Immature natural killer cell (primary cell): ENCODE measurements at regions not wholly inside any gene's neighbourhood (a gene's known extent, or its start where the extent isn't known, plus 50 kb on each side); places are given as distances from the start of the nearest gene placed in this dataset.

Experiments
- DNase-seq, 3 donors: peaks; one replicate each; pipeline ENCODE4 v3.0.0; 2022; ENCODE audit warnings: mixed read lengths in 1 of 3
- H3K27ac Mint-ChIP-seq, 6 donors: one replicate each; pipeline ENCODE4 v1.8.0; 2020; ENCODE audit warnings: mixed read lengths in 6 of 6, mild to moderate bottlenecking in 5 of 6, inconsistent platforms in 4 of 6, moderate library complexity in 3 of 6
- H3K27me3 Mint-ChIP-seq, 3 donors: one replicate each; pipeline ENCODE4 v1.8.0; 2020 to 2021; ENCODE audit warnings: low read depth in 3 of 3, mild to moderate bottlenecking in 3 of 3, mixed read lengths in 3 of 3, moderate library complexity in 3 of 3, inconsistent platforms in 1 of 3
- H3K36me3 Mint-ChIP-seq, 3 donors: one replicate each; pipeline ENCODE4 v1.8.0; 2020; ENCODE audit warnings: mixed read lengths in 3 of 3, inconsistent platforms in 2 of 3, mild to moderate bottlenecking in 2 of 3
- H3K4me1 Mint-ChIP-seq, 2 donors: one replicate each; pipeline ENCODE4 v1.8.0; 2020; ENCODE audit warnings: inconsistent platforms in 2 of 2, mild to moderate bottlenecking in 2 of 2, mixed read lengths in 2 of 2, moderate library complexity in 1 of 2
- H3K4me3 Mint-ChIP-seq, 5 donors: one replicate each; pipeline ENCODE4 v1.8.0; 2020; ENCODE audit warnings: mild to moderate bottlenecking in 5 of 5, mixed read lengths in 5 of 5, inconsistent platforms in 3 of 5, moderate library complexity in 3 of 5
- H3K9me3 Mint-ChIP-seq, 6 donors: one replicate each; pipeline ENCODE4 v1.8.0; 2020; ENCODE audit warnings: mild to moderate bottlenecking in 6 of 6, mixed read lengths in 6 of 6, inconsistent platforms in 4 of 6, moderate library complexity in 3 of 6

GRCh38 chr15:36090286-36090946 lies 489.0 kb upstream of the CDIN1 start:
- Mint-ChIP-seq H3K27ac (no peak overlapping the region), H3K4me3 (no peak overlapping the region), H3K9me3 (peaks cover 5 to 45% (median 21%) of the 10 kb centered on the region in 6 donors), H3K4me1 (no peaks in the 10 kb centered on the region), H3K27me3 (peaks cover 0 to 2% (median 1%) of the 10 kb centered on the region in 3 donors), H3K36me3 (no peaks in the 10 kb centered on the region)
- no peak for DNase-seq

- Mint-ChIP-seq H3K27ac (no peak overlapping the region), H3K36me3 (no peaks in the 10 kb centered on the region), H3K9me3 (peaks cover 0 to 16% (median 7%) of the 10 kb centered on the region in 6 donors), H3K4me1 (no peaks in the 10 kb centered on the region), H3K27me3 (peaks cover 0 to 2% (median 1%) of the 10 kb centered on the region in 3 donors), H3K4me3 (no peak overlapping the region)
- no peak for DNase-seq
These were observed 472.6 kb upstream of the CDIN1 start for GRCh38 chr15:36106640-36107335.

- no peak for DNase-seq
- Mint-ChIP-seq H3K4me3 (no peak overlapping the region), H3K27me3 (peaks cover 0 to 2% (median 1%) of the 10 kb centered on the region in 3 donors), H3K9me3 (peaks cover 0 to 16% (median 4%) of the 10 kb centered on the region in 6 donors), H3K27ac (no peak overlapping the region), H3K4me1 (no peaks in the 10 kb centered on the region), H3K36me3 (no peaks in the 10 kb centered on the region)
These were observed 470.9 kb upstream of the CDIN1 start for GRCh38 chr15:36108541-36108940.

- peaks cover under 1 to 18% (median 10%) of the 10 kb centered on the region in 6 donors for H3K9me3 Mint-ChIP-seq
- no peak overlapping the region for H3K27ac Mint-ChIP-seq
These were observed 469.3 kb upstream of the CDIN1 start for GRCh38 chr15:36109943-36110658.

GRCh38 chr15:36110659-36110993 lies 468.8 kb upstream of the CDIN1 start:
- no peak overlapping the region for H3K4me3 Mint-ChIP-seq
- H3K4me1 Mint-ChIP-seq, result no peaks in the 10 kb centered on the region
- no peak for DNase-seq
- H3K27ac Mint-ChIP-seq, result no peak overlapping the region
- no peaks in the 10 kb centered on the region for H3K36me3 Mint-ChIP-seq
- H3K27me3 Mint-ChIP-seq, result peaks cover 0 to 1% (median 0%) of the 10 kb centered on the region in 3 donors
- peaks cover 3 to 21% (median 11%) of the 10 kb centered on the region in 6 donors for H3K9me3 Mint-ChIP-seq

More at GRCh38 chr15:36109943-36110658, 469.3 kb upstream of the CDIN1 start:
- H3K27me3 Mint-ChIP-seq, result peaks cover 0 to 1% (median 0%) of the 10 kb centered on the region in 3 donors
- H3K36me3 Mint-ChIP-seq, result no peaks in the 10 kb centered on the region
- H3K4me3 Mint-ChIP-seq, result no peak overlapping the region
- no peak for DNase-seq
- no peaks in the 10 kb centered on the region for H3K4me1 Mint-ChIP-seq

GRCh38 chr15:36117296-36117787 lies 462.1 kb upstream of the CDIN1 start:
- Mint-ChIP-seq H3K36me3 (no peaks in the 10 kb centered on the region), H3K27me3 (no peaks in the 10 kb centered on the region), H3K27ac (no peak overlapping the region), H3K4me1 (no peaks in the 10 kb centered on the region), H3K9me3 (peaks cover 9 to 42% (median 17%) of the 10 kb centered on the region in 6 donors), H3K4me3 (no peak overlapping the region)
- no peak for DNase-seq

- DNase-seq, result no peak
- no peak overlapping the region for H3K27ac Mint-ChIP-seq
- no peaks in the 10 kb centered on the region for H3K4me1 Mint-ChIP-seq
- no peaks in the 10 kb centered on the region for H3K36me3 Mint-ChIP-seq
- no peaks in the 10 kb centered on the region for H3K27me3 Mint-ChIP-seq
- H3K4me3 Mint-ChIP-seq, result no peak overlapping the region
- H3K9me3 Mint-ChIP-seq, result peaks cover 6 to 19% (median 13%) of the 10 kb centered on the region in 6 donors
These were observed 453.2 kb upstream of the CDIN1 start for GRCh38 chr15:36126194-36126593.

GRCh38 chr15:36130641-36131310 lies 448.6 kb upstream of the CDIN1 start:
- H3K4me3 Mint-ChIP-seq, result no peak overlapping the region
- no peak for DNase-seq
- no peak overlapping the region for H3K27ac Mint-ChIP-seq
- H3K4me1 Mint-ChIP-seq, result no peaks in the 10 kb centered on the region
- H3K9me3 Mint-ChIP-seq, result peaks cover 3 to 8% (median 6%) of the 10 kb centered on the region in 6 donors
- no peaks in the 10 kb centered on the region for H3K36me3 Mint-ChIP-seq
- H3K27me3 Mint-ChIP-seq, result no peaks in the 10 kb centered on the region

GRCh38 chr15:36133742-36134141 lies 445.7 kb upstream of the CDIN1 start:
- Mint-ChIP-seq H3K4me3 (no peak overlapping the region), H3K9me3 (peaks cover 5 to 12% (median 9%) of the 10 kb centered on the region in 6 donors), H3K4me1 (no peaks in the 10 kb centered on the region), H3K27ac (no peak overlapping the region), H3K36me3 (no peaks in the 10 kb centered on the region), H3K27me3 (no peaks in the 10 kb centered on the region)
- DNase-seq, result no peak

- Mint-ChIP-seq H3K27ac (no peak overlapping the region), H3K36me3 (no peaks in the 10 kb centered on the region), H3K4me1 (no peaks in the 10 kb centered on the region), H3K9me3 (peaks cover 5 to 20% (median 13%) of the 10 kb centered on the region in 6 donors), H3K4me3 (no peak overlapping the region), H3K27me3 (peaks cover 0 to 2% (median 0%) of the 10 kb centered on the region in 3 donors)
- no peak for DNase-seq
These were observed 443.4 kb upstream of the CDIN1 start for GRCh38 chr15:36136049-36136448.

GRCh38 chr15:36152936-36153335 lies 426.5 kb upstream of the CDIN1 start:
- Mint-ChIP-seq H3K4me1 (no peaks in the 10 kb centered on the region), H3K36me3 (peaks cover 0 to 2% (median 0%) of the 10 kb centered on the region in 3 donors), H3K4me3 (no peak overlapping the region), H3K27me3 (peaks cover 0 to 2% (median 0%) of the 10 kb centered on the region in 3 donors), H3K9me3 (peaks cover 7 to 53% (median 13%) of the 10 kb centered on the region in 6 donors), H3K27ac (no peak overlapping the region)
- no peak for DNase-seq

- Mint-ChIP-seq H3K9me3 (peaks cover 9 to 44% (median 19%) of the 10 kb centered on the region in 6 donors), H3K4me3 (no peak overlapping the region), H3K4me1 (no peaks in the 10 kb centered on the region), H3K36me3 (no peaks in the 10 kb centered on the region), H3K27ac (no peak overlapping the region), H3K27me3 (peaks cover 0 to 2% (median 0%) of the 10 kb centered on the region in 3 donors)
- DNase-seq, result no peak
These were observed 422.5 kb upstream of the CDIN1 start for GRCh38 chr15:36156879-36157427.

- Mint-ChIP-seq H3K27me3 (no peaks in the 10 kb centered on the region), H3K4me1 (no peaks in the 10 kb centered on the region), H3K27ac (no peak overlapping the region), H3K36me3 (no peaks in the 10 kb centered on the region), H3K4me3 (no peak overlapping the region), H3K9me3 (peaks cover 8 to 36% (median 21%) of the 10 kb centered on the region in 6 donors)
- no peak for DNase-seq
These were observed 419.1 kb upstream of the CDIN1 start for GRCh38 chr15:36160351-36160750.
